GM23338 (cell line): ENCODE measurements at regions not wholly inside any gene's neighbourhood (a gene's known extent, or its start where the extent isn't known, plus 50 kb on each side); places are given as distances from the start of the nearest gene placed in this dataset.

Experiments
- ATAC-seq: fragments of 200-7000 bp; cut with Tn5 transposase; 3 replicates; pipeline ENCODE4 v1.9.1; 2020
- DNase-seq: peaks from one replicate; pipeline ENCODE4 v3.0.0-alpha.2; 2015; ENCODE audit warnings: low spot score
- H2AFZ ChIP-seq: fragments of 200-600 bp; sonication (generic); 2 replicates; pipeline ENCODE4 v1.8.0; 2016; ENCODE audit warnings: antibody characterized with exemption, mild to moderate bottlenecking, moderate library complexity
- H3F3A ChIP-seq: fragments of 200-600 bp; sonication (generic); replicated peaks from 2 replicates; pipeline ENCODE4 v1.8.0; 2017; ENCODE audit warnings: antibody characterized with exemption, mixed run types, low read depth
- H3K27ac ChIP-seq: fragments of 200-600 bp; sonication (generic); 2 replicates; pipeline ENCODE4 v1.6.1; 2016; ENCODE audit warnings: low read depth
- H3K27me3 ChIP-seq: fragments of 200-600 bp; sonication (generic); 2 replicates; pipeline ENCODE4 v1.8.0; 2016; ENCODE audit warnings: mild to moderate bottlenecking, mixed run types, moderate library complexity; ENCODE audit not compliant: insufficient read depth
- H3K36me3 ChIP-seq: fragments of 200-600 bp; sonication (generic); 2 replicates; pipeline ENCODE4 v1.8.0; 2016; ENCODE audit warnings: mild to moderate bottlenecking; ENCODE audit not compliant: insufficient read depth
- H3K4me1 ChIP-seq: fragments of 200-600 bp; sonication (generic); 2 replicates; pipeline ENCODE4 v1.8.0; 2016; ENCODE audit warnings: mild to moderate bottlenecking, moderate library complexity; ENCODE audit not compliant: insufficient read depth
- H3K4me2 ChIP-seq: fragments of 200-600 bp; sonication (generic); 2 replicates; pipeline ENCODE4 v1.7.1; 2017; ENCODE audit warnings: mixed run types
- H3K4me3 ChIP-seq: fragments of 200-600 bp; sonication (generic); 2 replicates; pipeline ENCODE4 v1.6.1; 2016; ENCODE audit warnings: mixed run types
- H3K79me2 ChIP-seq: fragments of 200-600 bp; sonication (generic); replicated peaks from 2 replicates; pipeline ENCODE4 v1.8.0; 2017; ENCODE audit warnings: mild to moderate bottlenecking; ENCODE audit not compliant: insufficient read depth
- H3K9me2 ChIP-seq: fragments of 200-600 bp; sonication (generic); 2 replicates; pipeline ENCODE4 v1.8.0; 2017; ENCODE audit not compliant: insufficient read depth
- H4K20me1 ChIP-seq: fragments of 200-600 bp; sonication (generic); replicated peaks from 2 replicates; pipeline ENCODE4 v1.8.0; 2017; ENCODE audit warnings: mild to moderate bottlenecking; ENCODE audit not compliant: insufficient read depth
- H3K27ac Mint-ChIP-seq: 2 replicates; pipeline ENCODE4 v1.8.0; 2020; ENCODE audit warnings: inconsistent platforms, mild to moderate bottlenecking, moderate library complexity, mixed read lengths
- H3K27me3 Mint-ChIP-seq: 3 replicates; pipeline ENCODE4 v1.8.0; 2022; ENCODE audit warnings: low read depth, mild to moderate bottlenecking, moderate library complexity, mixed read lengths, inconsistent platforms; ENCODE audit not compliant: insufficient read depth, poor library complexity
- H3K36me3 Mint-ChIP-seq: 3 replicates; pipeline ENCODE4 v1.8.0; 2021; ENCODE audit warnings: low read depth, mild to moderate bottlenecking, inconsistent platforms, moderate library complexity, mixed read lengths
- H3K4me1 Mint-ChIP-seq: 3 replicates; pipeline ENCODE4 v1.8.0; 2020; ENCODE audit warnings: mild to moderate bottlenecking, inconsistent platforms, mixed read lengths
- H3K4me3 Mint-ChIP-seq: 3 replicates; pipeline ENCODE4 v1.8.0; 2021; ENCODE audit warnings: moderate library complexity, mild to moderate bottlenecking, inconsistent platforms, mixed read lengths
- H3K9me3 Mint-ChIP-seq: 3 replicates; pipeline ENCODE4 v1.8.0; 2020; ENCODE audit warnings: moderate library complexity, mild to moderate bottlenecking, inconsistent platforms, mixed read lengths
- CREB1 ChIP-seq: fragments of 250-450 bp; sonication (Bioruptor Pico); IDR thresholded peaks from 2 replicates; pipeline ENCODE4 v1.5.0; 2020; ENCODE audit warnings: low read depth, mild to moderate bottlenecking, moderate library complexity
- EZH2 ChIP-seq: fragments of 200-600 bp; sonication (generic); IDR thresholded peaks from one replicate; pipeline ENCODE4 v1.8.0; 2017; ENCODE audit warnings: antibody characterized with exemption, mild to moderate bottlenecking, low read depth; ENCODE audit not compliant: unreplicated experiment
- JUNB ChIP-seq: IDR thresholded peaks from one replicate; pipeline ENCODE4 v1.6.1; 2016; ENCODE audit warnings: antibody characterized with exemption; ENCODE audit not compliant: unreplicated experiment
- NANOG ChIP-seq: IDR thresholded peaks from 2 replicates; pipeline ENCODE4 v1.6.1; 2016; ENCODE audit warnings: antibody characterized with exemption, borderline replicate concordance
- POLR2AphosphoS5 ChIP-seq: IDR thresholded peaks from 2 replicates; pipeline ENCODE4 v1.6.1; 2016; ENCODE audit warnings: antibody characterized with exemption, low read depth
- STAT1 ChIP-seq: IDR thresholded peaks from one replicate; pipeline ENCODE4 v1.6.1; 2016; ENCODE audit warnings: antibody characterized with exemption; ENCODE audit not compliant: unreplicated experiment
- ZNF114 ChIP-seq: fragments of 250-450 bp; sonication (Bioruptor Pico); IDR thresholded peaks from 2 replicates; pipeline ENCODE4 v1.5.0; 2020; ENCODE audit warnings: mild to moderate bottlenecking, moderate library complexity
- ZNF331 ChIP-seq: fragments of 250-450 bp; sonication (Bioruptor Pico); IDR thresholded peaks from 2 replicates; pipeline ENCODE4 v1.5.0; 2020; ENCODE audit warnings: low read depth, mild to moderate bottlenecking, moderate library complexity
- TF ChIP-seq, protein P1 (sequence below): IDR thresholded peaks from 2 replicates; pipeline ENCODE4 v1.6.1; 2016; ENCODE audit warnings: antibody characterized with exemption
- TF ChIP-seq, protein P2 (sequence below): fragments of 250-450 bp; sonication (Bioruptor Pico); IDR thresholded peaks from 2 replicates; pipeline ENCODE4 v1.5.0; 2020; ENCODE audit warnings: mild to moderate bottlenecking, moderate library complexity
- TF ChIP-seq, protein P3 (sequence below), 2 experiments: fragments of 200-600 bp in 1 of 2; sonication (generic) in 1 of 2; conservative IDR thresholded peaks; 2 replicates each; pipeline versions ENCODE4 v1.5.1 to v1.6.1; 2016 to 2017; ENCODE audit warnings: antibody characterized with exemption in 2 of 2, low read depth in 2 of 2, mild to moderate bottlenecking in 2 of 2, moderate library complexity in 1 of 2
- TF ChIP-seq, protein P4 (sequence below): IDR thresholded peaks from one replicate; pipeline ENCODE4 v1.6.1; 2018; ENCODE audit warnings: antibody characterized with exemption; ENCODE audit not compliant: unreplicated experiment

DNA sequence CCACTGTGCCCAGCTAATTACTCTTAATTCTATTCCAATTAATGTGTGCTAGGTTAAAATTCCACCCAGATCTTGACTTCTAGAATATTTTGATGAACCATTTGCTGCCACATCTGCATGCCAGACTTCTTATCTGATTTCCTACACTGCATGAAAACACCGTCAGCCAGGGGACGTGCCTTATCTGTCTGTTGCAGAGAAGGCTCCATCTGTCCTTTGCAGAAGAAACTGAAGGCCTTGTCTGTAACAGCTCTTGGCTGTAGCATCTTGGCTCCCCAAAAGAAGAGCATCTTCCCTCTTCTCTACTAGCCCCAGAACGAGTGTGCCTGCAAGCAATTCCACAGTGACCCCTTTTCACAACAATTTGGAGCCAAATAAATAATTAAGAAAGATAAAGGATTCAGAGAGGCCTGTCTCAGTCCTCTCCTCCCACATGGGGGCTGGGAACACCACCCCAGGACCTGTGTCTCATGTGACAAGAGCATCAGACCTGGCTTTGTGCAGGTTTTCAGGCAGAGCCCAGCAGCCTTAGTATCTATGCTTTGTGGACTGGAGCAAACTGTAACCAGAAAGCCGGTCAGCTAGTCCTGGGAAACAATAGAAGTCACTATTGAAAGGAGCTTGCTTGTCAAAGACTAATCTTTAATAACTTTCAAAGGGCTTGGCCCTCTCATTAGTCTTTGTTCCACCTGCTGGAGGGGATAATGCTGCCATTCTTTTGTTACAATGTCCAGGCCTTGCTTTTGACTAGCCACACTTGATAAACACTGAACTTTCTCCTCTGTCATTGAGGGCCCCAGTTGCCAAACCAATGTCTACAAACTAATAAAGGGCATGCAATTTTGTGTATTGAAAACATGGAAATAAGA, 84.0 kb upstream of the NEUROD1 start:
- H4K20me1 ChIP-seq = no peaks in the 10 kb centered on the region
- 0 out of 2 replicates have a peak, but pooled peaks cover 3% of the 10 kb centered on the region for H3K9me2 ChIP-seq
- H3K4me1 Mint-ChIP-seq = no peaks in the 10 kb centered on the region
- H3K4me2 ChIP-seq = no peak overlapping the region
- H3F3A ChIP-seq = no peaks in the 10 kb centered on the region
- H3K79me2 ChIP-seq = no peaks in the 10 kb centered on the region
- ATAC-seq (no peak), DNase-seq (no peak)
- H3K9me3 Mint-ChIP-seq = no peaks in the 10 kb centered on the region; the same call in 2 of the 3 replicates
- H3K27me3 Mint-ChIP-seq = no peaks in the 10 kb centered on the region
- no peak overlapping the region for H2AFZ ChIP-seq
- no peaks in the 10 kb centered on the region; the same call in 1 of the 2 replicates for H3K4me1 ChIP-seq
- no peaks in the 10 kb centered on the region for H3K27me3 ChIP-seq
- H3K4me3 ChIP-seq = no peak overlapping the region
- TF ChIP-seq, protein P1, sequence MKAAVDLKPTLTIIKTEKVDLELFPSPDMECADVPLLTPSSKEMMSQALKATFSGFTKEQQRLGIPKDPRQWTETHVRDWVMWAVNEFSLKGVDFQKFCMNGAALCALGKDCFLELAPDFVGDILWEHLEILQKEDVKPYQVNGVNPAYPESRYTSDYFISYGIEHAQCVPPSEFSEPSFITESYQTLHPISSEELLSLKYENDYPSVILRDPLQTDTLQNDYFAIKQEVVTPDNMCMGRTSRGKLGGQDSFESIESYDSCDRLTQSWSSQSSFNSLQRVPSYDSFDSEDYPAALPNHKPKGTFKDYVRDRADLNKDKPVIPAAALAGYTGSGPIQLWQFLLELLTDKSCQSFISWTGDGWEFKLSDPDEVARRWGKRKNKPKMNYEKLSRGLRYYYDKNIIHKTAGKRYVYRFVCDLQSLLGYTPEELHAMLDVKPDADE = no peak
- TF ChIP-seq, protein P2, sequence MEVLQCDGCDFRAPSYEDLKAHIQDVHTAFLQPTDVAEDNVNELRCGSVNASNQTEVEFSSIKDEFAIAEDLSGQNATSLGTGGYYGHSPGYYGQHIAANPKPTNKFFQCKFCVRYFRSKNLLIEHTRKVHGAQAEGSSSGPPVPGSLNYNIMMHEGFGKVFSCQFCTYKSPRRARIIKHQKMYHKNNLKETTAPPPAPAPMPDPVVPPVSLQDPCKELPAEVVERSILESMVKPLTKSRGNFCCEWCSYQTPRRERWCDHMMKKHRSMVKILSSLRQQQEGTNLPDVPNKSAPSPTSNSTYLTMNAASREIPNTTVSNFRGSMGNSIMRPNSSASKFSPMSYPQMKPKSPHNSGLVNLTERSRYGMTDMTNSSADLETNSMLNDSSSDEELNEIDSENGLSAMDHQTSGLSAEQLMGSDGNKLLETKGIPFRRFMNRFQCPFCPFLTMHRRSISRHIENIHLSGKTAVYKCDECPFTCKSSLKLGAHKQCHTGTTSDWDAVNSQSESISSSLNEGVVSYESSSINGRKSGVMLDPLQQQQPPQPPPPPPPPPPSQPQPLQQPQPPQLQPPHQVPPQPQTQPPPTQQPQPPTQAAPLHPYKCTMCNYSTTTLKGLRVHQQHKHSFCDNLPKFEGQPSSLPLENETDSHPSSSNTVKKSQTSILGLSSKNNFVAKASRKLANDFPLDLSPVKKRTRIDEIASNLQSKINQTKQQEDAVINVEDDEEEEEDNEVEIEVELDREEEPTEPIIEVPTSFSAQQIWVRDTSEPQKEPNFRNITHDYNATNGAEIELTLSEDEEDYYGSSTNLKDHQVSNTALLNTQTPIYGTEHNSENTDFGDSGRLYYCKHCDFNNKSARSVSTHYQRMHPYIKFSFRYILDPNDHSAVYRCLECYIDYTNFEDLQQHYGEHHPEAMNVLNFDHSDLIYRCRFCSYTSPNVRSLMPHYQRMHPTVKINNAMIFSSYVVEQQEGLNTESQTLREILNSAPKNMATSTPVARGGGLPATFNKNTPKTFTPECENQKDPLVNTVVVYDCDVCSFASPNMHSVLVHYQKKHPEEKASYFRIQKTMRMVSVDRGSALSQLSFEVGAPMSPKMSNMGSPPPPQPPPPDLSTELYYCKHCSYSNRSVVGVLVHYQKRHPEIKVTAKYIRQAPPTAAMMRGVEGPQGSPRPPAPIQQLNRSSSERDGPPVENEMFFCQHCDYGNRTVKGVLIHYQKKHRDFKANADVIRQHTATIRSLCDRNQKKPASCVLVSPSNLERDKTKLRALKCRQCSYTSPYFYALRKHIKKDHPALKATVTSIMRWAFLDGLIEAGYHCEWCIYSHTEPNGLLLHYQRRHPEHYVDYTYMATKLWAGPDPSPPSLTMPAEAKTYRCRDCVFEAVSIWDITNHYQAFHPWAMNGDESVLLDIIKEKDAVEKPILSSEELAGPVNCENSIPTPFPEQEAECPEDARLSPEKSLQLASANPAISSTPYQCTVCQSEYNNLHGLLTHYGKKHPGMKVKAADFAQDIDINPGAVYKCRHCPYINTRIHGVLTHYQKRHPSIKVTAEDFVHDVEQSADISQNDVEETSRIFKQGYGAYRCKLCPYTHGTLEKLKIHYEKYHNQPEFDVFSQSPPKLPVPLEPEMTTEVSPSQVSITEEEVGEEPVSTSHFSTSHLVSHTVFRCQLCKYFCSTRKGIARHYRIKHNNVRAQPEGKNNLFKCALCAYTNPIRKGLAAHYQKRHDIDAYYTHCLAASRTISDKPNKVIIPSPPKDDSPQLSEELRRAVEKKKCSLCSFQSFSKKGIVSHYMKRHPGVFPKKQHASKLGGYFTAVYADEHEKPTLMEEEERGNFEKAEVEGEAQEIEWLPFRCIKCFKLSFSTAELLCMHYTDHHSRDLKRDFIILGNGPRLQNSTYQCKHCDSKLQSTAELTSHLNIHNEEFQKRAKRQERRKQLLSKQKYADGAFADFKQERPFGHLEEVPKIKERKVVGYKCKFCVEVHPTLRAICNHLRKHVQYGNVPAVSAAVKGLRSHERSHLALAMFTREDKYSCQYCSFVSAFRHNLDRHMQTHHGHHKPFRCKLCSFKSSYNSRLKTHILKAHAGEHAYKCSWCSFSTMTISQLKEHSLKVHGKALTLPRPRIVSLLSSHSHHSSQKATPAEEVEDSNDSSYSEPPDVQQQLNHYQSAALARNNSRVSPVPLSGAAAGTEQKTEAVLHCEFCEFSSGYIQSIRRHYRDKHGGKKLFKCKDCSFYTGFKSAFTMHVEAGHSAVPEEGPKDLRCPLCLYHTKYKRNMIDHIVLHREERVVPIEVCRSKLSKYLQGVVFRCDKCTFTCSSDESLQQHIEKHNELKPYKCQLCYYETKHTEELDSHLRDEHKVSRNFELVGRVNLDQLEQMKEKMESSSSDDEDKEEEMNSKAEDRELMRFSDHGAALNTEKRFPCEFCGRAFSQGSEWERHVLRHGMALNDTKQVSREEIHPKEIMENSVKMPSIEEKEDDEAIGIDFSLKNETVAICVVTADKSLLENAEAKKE = no peak
- TF ChIP-seq CREB1 (CRISPR knock-in tag) (no peak), STAT1 (no peak), JUNB (no peak), ZNF331 (CRISPR knock-in tag) (no peak), EZH2 (no peak), ZNF114 (CRISPR knock-in tag) (no peak), NANOG (no peak), POLR2AphosphoS5 (no peak)
- TF ChIP-seq, protein P3, sequence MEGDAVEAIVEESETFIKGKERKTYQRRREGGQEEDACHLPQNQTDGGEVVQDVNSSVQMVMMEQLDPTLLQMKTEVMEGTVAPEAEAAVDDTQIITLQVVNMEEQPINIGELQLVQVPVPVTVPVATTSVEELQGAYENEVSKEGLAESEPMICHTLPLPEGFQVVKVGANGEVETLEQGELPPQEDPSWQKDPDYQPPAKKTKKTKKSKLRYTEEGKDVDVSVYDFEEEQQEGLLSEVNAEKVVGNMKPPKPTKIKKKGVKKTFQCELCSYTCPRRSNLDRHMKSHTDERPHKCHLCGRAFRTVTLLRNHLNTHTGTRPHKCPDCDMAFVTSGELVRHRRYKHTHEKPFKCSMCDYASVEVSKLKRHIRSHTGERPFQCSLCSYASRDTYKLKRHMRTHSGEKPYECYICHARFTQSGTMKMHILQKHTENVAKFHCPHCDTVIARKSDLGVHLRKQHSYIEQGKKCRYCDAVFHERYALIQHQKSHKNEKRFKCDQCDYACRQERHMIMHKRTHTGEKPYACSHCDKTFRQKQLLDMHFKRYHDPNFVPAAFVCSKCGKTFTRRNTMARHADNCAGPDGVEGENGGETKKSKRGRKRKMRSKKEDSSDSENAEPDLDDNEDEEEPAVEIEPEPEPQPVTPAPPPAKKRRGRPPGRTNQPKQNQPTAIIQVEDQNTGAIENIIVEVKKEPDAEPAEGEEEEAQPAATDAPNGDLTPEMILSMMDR (conservative IDR thresholded peaks at IDR 0.05; ENCODE audit: low read depth in 2 of 2) = no peak
- TF ChIP-seq, protein P4, sequence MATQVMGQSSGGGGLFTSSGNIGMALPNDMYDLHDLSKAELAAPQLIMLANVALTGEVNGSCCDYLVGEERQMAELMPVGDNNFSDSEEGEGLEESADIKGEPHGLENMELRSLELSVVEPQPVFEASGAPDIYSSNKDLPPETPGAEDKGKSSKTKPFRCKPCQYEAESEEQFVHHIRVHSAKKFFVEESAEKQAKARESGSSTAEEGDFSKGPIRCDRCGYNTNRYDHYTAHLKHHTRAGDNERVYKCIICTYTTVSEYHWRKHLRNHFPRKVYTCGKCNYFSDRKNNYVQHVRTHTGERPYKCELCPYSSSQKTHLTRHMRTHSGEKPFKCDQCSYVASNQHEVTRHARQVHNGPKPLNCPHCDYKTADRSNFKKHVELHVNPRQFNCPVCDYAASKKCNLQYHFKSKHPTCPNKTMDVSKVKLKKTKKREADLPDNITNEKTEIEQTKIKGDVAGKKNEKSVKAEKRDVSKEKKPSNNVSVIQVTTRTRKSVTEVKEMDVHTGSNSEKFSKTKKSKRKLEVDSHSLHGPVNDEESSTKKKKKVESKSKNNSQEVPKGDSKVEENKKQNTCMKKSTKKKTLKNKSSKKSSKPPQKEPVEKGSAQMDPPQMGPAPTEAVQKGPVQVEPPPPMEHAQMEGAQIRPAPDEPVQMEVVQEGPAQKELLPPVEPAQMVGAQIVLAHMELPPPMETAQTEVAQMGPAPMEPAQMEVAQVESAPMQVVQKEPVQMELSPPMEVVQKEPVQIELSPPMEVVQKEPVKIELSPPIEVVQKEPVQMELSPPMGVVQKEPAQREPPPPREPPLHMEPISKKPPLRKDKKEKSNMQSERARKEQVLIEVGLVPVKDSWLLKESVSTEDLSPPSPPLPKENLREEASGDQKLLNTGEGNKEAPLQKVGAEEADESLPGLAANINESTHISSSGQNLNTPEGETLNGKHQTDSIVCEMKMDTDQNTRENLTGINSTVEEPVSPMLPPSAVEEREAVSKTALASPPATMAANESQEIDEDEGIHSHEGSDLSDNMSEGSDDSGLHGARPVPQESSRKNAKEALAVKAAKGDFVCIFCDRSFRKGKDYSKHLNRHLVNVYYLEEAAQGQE = no peak
- H3K27ac Mint-ChIP-seq = no peak overlapping the region
- H3K36me3 ChIP-seq = no peaks in the 10 kb centered on the region
- no peak overlapping the region for H3K27ac ChIP-seq
- no peaks in the 10 kb centered on the region for H3K36me3 Mint-ChIP-seq
- H3K4me3 Mint-ChIP-seq = no peak overlapping the region
